ENCODE measurements at regions not wholly inside any gene's neighbourhood (a gene's known extent, or its start where the extent isn't known, plus 50 kb on each side); places are given as distances from the start of the nearest gene placed in this dataset.

DNA sequence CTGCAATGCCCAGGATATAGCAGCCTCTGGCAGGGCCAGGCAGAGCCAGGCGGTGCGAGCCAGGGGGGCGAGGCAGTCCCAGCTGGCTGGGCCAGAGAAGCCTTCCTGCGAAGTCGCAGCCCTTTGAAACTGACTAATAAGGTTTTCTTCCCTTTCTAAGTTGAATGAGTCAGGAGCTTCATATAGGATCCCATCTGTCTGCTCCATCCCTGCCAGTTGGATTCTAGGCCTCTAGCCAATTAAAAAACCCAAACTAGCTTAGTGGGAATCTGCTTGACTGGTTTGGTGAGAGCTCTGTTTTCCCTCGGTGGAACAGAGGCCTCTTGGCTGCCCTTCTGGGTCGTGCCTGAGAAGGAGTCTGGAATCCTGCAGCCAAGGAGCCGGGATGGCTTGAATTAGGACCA, 70.1 kb upstream of the RAPGEF1 start:
- no peak overlapping the region for H3K4me3 ChIP-seq (ENCODE audit: low read depth, low read length)
- H3K27me3 ChIP-seq (replicated peaks), result peaks cover 29% of the 10 kb centered on the region
- in situ Hi-C loops (cut with HindIII; ENCODE audit: low pct_ligation_motif_present, low sequenced_read_pairs), result loop anchor here (25.0 kb wide), 1 partner anchor 452 kb away; no protein-coding TSS in a partner anchor
- no peaks in the 10 kb centered on the region for H3K36me3 ChIP-seq (replicated peaks)
- TF ChIP-seq, protein P1, sequence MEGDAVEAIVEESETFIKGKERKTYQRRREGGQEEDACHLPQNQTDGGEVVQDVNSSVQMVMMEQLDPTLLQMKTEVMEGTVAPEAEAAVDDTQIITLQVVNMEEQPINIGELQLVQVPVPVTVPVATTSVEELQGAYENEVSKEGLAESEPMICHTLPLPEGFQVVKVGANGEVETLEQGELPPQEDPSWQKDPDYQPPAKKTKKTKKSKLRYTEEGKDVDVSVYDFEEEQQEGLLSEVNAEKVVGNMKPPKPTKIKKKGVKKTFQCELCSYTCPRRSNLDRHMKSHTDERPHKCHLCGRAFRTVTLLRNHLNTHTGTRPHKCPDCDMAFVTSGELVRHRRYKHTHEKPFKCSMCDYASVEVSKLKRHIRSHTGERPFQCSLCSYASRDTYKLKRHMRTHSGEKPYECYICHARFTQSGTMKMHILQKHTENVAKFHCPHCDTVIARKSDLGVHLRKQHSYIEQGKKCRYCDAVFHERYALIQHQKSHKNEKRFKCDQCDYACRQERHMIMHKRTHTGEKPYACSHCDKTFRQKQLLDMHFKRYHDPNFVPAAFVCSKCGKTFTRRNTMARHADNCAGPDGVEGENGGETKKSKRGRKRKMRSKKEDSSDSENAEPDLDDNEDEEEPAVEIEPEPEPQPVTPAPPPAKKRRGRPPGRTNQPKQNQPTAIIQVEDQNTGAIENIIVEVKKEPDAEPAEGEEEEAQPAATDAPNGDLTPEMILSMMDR (IDR thresholded peaks at IDR 0.05; ENCODE audit: low read depth, low read length, missing control alignments), result no peak
- DNase-seq, result no peak
- no peak overlapping the region for H3K27ac ChIP-seq

DNA sequence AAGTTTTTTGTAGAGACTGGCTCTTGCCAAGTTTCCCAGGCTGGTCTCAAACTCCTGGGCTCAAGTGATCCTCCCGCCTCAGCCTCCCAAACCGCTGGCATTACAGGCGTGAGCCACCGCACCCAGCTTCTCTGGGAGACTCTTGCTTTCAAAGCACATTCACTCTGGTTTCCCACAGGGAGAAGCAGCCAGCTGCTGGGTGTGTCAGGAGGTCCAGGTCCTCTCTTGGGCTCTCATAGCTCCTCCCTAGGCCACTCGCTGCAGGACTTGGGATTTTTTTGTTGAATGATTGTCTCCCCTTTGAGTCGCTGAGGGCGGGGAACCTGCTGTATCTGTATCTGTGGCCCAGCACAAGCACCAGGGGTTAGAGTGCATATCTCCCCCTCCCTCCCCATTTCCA, 68.4 kb upstream of the RAPGEF1 start:
- H3K27ac ChIP-seq, result no peak overlapping the region
- H3K36me3 ChIP-seq (replicated peaks), result no peaks in the 10 kb centered on the region
- no peak for DNase-seq
- peaks cover 27% of the 10 kb centered on the region for H3K27me3 ChIP-seq (replicated peaks)
- TF ChIP-seq, protein P1 (IDR thresholded peaks at IDR 0.05; ENCODE audit: low read depth, low read length, missing control alignments), result no peak
- H3K4me3 ChIP-seq (ENCODE audit: low read depth, low read length), result no peak overlapping the region
- in situ Hi-C loops (cut with HindIII; ENCODE audit: low pct_ligation_motif_present, low sequenced_read_pairs), result loop anchor here (25.0 kb wide), 1 partner anchor 454 kb away; no protein-coding TSS in a partner anchor

DNA sequence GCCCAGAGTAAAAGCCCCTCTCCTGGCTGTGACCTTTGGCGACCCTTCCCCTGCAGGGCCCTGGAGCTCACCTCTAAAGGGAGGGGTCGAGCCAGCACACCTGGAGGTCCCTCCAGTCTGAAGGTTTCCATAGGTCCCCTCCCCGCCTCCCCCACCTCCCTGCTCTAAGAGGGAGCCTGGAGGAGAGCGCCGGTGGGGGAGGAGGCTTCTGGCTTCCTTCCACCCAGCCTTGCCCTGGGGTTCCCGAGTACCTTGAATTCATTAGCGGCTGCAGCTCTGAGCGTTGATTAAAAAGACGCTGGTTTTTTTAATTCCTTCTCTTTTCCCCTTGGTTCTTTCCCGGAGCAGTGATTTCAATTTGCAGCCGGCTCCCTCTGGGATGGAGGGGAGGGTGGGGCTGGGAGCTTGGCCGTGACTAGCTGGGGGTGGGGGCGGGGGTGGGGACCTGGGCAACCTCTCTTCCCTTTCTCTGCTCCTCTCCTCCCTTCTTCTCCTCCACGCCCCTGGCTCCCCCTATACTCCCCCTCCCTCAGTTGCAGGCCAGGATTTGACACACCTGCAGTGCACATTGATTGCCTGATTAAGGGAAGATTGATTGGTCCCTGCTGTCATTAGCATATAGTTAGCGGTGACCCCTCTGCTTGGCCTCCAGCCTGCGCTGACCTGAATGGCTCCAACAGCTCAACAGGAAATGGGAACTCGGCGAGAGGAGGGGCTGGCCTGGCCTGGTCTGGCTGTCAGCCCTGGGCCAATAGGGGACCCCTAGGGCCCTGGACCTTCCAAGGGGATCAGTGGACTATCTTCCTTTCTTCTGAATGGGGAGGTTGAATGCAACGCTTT, 67.5 kb upstream of the RAPGEF1 start:
- H3K4me3 ChIP-seq (ENCODE audit: low read depth, low read length), result no peak overlapping the region
- peaks cover 27% of the 10 kb centered on the region for H3K27me3 ChIP-seq (replicated peaks)
- no peaks in the 10 kb centered on the region for H3K36me3 ChIP-seq (replicated peaks)
- TF ChIP-seq, protein P1 (IDR thresholded peaks at IDR 0.05; ENCODE audit: low read depth, low read length, missing control alignments), result no peak
- H3K27ac ChIP-seq, result no peak overlapping the region
- in situ Hi-C loops (cut with HindIII; ENCODE audit: low pct_ligation_motif_present, low sequenced_read_pairs), result loop anchor here (25.0 kb wide), 1 partner anchor 455 kb away; no protein-coding TSS in a partner anchor
- DNase-seq, result no peak

DNA sequence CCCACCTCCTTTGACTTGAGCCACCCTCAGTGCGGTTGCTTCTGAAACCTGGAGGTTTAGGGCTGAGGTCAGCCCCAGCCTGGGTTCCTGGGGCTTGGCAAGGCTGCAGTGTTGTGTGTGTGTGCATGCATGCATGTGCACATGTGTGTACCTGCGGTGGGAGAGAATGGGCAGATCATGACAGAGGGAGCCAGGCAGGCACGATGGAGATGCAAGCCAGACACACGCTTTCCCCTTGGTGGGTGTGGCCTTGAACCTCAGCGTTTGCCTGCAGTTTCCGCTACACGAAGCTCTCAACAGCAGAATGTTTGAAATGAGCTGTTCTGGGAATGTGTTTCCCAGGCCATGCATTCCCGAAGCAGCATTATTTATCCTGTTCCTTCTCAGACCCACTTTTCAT, 65.9 kb upstream of the RAPGEF1 start:
- DNase-seq, result no peak
- Histone ChIP-seq H3K36me3 (replicated peaks) (no peaks in the 10 kb centered on the region), H3K4me3 (ENCODE audit: low read depth, low read length) (no peak overlapping the region), H3K27me3 (replicated peaks) (peaks cover 27% of the 10 kb centered on the region), H3K27ac (no peak overlapping the region)
- in situ Hi-C loops (cut with HindIII; ENCODE audit: low pct_ligation_motif_present, low sequenced_read_pairs), result loop anchor here (25.0 kb wide), 1 partner anchor 456 kb away; no protein-coding TSS in a partner anchor
- TF ChIP-seq, protein P1 (IDR thresholded peaks at IDR 0.05; ENCODE audit: low read depth, low read length, missing control alignments), result no peak

DNA sequence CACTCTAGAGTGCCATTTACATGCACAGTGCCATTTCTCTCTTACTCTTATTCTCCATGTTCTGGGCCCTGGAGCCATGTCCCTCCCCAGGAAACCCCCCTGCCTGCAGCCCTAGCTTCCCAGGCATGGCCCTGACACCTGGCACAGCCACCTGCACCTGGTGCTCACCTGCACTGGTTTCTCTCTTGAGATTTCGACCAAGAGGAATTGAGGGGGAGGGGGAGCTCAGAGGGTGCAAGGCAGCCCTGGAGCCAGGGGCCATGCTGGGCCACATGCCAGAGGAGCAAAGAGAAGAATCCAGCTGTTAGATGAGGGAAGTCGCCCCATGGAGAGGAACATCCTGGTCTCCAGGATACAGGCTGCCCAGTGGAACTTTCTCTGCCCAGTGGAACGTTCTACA, 65.0 kb upstream of the RAPGEF1 start:
- peaks cover 19% of the 10 kb centered on the region for H3K27me3 ChIP-seq (replicated peaks)
- no peak overlapping the region for H3K27ac ChIP-seq
- TF ChIP-seq, protein P1 (IDR thresholded peaks at IDR 0.05; ENCODE audit: low read depth, low read length, missing control alignments), result no peak
- no peak for DNase-seq
- no peak overlapping the region for H3K4me3 ChIP-seq (ENCODE audit: low read depth, low read length)
- in situ Hi-C loops (cut with HindIII; ENCODE audit: low pct_ligation_motif_present, low sequenced_read_pairs), result loop anchor here (25.0 kb wide), 1 partner anchor 457 kb away; no protein-coding TSS in a partner anchor
- H3K36me3 ChIP-seq (replicated peaks), result no peaks in the 10 kb centered on the region
